OCI-LY3 (cell line): ENCODE measurements at regions not wholly inside any gene's neighbourhood (a gene's known extent, or its start where the extent isn't known, plus 50 kb on each side); places are given as distances from the start of the nearest gene placed in this dataset.

Source experiments
- CTCF ChIP-seq: fragments of 200-600, 300-600 bp; sonication (generic); IDR thresholded peaks from 2 replicates; pipeline ENCODE4 v1.5.1; 2014; ENCODE audit warnings: antibody characterized with exemption, low read length, low read depth
- EZH2phosphoT487 ChIP-seq: fragments of 200-600 bp; shearing (Covaris generic); IDR thresholded peaks from 2 replicates; pipeline ENCODE4 v1.6.1; 2018; ENCODE audit warnings: antibody characterized with exemption, mixed run types, low read depth

DNA sequence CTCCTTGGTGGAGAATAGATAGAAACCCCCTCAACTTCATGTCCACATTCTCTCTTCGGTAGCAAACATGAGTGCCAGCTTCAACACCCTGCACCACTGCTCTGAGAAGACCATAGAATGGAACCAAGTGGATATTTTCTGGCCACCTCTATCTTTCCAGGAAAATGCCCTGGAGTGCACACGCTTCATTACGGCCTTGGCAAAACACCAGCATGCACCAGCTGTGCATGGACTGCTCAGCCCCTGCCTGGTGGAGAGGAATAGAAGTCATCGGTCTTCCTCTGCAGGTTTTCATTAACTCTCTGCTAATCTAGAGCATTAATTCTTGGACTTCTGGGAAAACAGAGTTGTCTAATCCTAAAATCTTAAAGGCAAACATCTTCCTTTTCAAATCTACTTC is 211.6 kb upstream of the TMEM161B start:
- TF ChIP-seq CTCF = no peak
- no peak for TF ChIP-seq EZH2phosphoT487
